SK-N-SH treated with all-trans-retinoic acid at 6 μM for 48 hours (cell line): ENCODE measurements at regions not wholly inside any gene's neighbourhood (a gene's known extent, or its start where the extent isn't known, plus 50 kb on each side); places are given as distances from the start of the nearest gene placed in this dataset.

Source experiments
- CREB5 ChIP-seq: fragments of 250-450 bp; sonication (Bioruptor Pico); IDR thresholded peaks from 2 replicates; pipeline ENCODE4 v1.5.1; 2020; ENCODE audit warnings: low read depth, mild to moderate bottlenecking, moderate library complexity
- GLIS3 ChIP-seq: fragments of 250-450 bp; sonication (Bioruptor Pico); IDR thresholded peaks from 2 replicates; pipeline ENCODE4 v1.5.0; 2020; ENCODE audit warnings: mild to moderate bottlenecking, moderate library complexity
- TCF4 ChIP-seq: fragments of 250-450 bp; sonication (Bioruptor Pico); IDR thresholded peaks from 2 replicates; pipeline ENCODE4 v1.8.0; 2021; ENCODE audit warnings: mild to moderate bottlenecking, moderate library complexity, borderline replicate concordance
- TOX ChIP-seq: fragments of 250-450 bp; sonication (Bioruptor Pico); IDR thresholded peaks from 2 replicates; pipeline ENCODE4 v1.8.0; 2021; ENCODE audit warnings: mild to moderate bottlenecking, moderate library complexity, borderline replicate concordance

- TF ChIP-seq CREB5 (CRISPR knock-in tag), result no peak
- TF ChIP-seq TOX (CRISPR knock-in tag), result no peak
- no peak for TF ChIP-seq TCF4
- no peak for TF ChIP-seq GLIS3
Measured at GRCh38 chr12:88781909-88782308, 201.6 kb upstream of the KITLG start.
